Keratinocyte (primary cell): ENCODE measurements at regions not wholly inside any gene's neighbourhood (a gene's known extent, or its start where the extent isn't known, plus 50 kb on each side); places are given as distances from the start of the nearest gene placed in this dataset.

Experiments used
- CTCF ChIP-seq, 3 experiments: IDR thresholded peaks in 1 of 3; conservative IDR thresholded peaks in 1 of 3; optimal IDR thresholded peaks in 1 of 3; 2 replicates in 2 of 3; 3 replicates in 1 of 3; pipeline versions ENCODE3 to v1.5.1; 2011; ENCODE audit warnings: low read length in 3 of 3, mild to moderate bottlenecking in 3 of 3, moderate library complexity in 2 of 3, control low read depth in 1 of 3, inconsistent platforms in 1 of 3; ENCODE audit not compliant: insufficient read depth in 2 of 3; ENCODE audit errors: extremely low read depth in 1 of 3
- EZH2 ChIP-seq: IDR thresholded peaks from one replicate; pipeline ENCODE4 v1.6.1; 2012; ENCODE audit warnings: inconsistent platforms, mild to moderate bottlenecking, low read length, moderate library complexity

- TF ChIP-seq CTCF (optimal IDR thresholded peaks at IDR 0.05 in 1 of 3, IDR thresholded peaks at IDR 0.05 in 1 of 3, conservative IDR thresholded peaks at IDR 0.05 in 1 of 3; ENCODE audit: extremely low read depth in 1 of 3, insufficient read depth in 2 of 3, low read length in 3 of 3) (no peak), EZH2 (no peak)
Measured at GRCh38 chr1:31509124-31510072, 66.9 kb upstream of the TINAGL1 start.
